H54 (cell line): ENCODE measurements at regions not wholly inside any gene's neighbourhood (a gene's known extent, or its start where the extent isn't known, plus 50 kb on each side); places are given as distances from the start of the nearest gene placed in this dataset.
"Not testable (repeated sequence)": the region's sequence is repeated elsewhere in the genome, so short reads cannot be mapped to it uniquely, and the experiment has no call there.

ENCODE experiments used
- DNase-seq: peaks from one replicate; pipeline ENCODE4 v3.0.0; 2011; ENCODE audit warnings: low spot score, mixed read lengths; ENCODE audit not compliant: insufficient read length
- FAIRE-seq: peaks from 3 replicates; lab custom pipeline; 2011; peaks lifted over from hg19 to GRCh38; lab: Jason Lieb, UNC
- POLR2A ChIP-seq: IDR thresholded peaks from 2 replicates; pipeline ENCODE4 v1.6.1; 2011; ENCODE audit warnings: low read depth, mild to moderate bottlenecking, low read length

- DNase-seq (no peak), FAIRE-seq (peak; percentile 58)
- TF ChIP-seq POLR2A: no peak
These were observed 112.6 kb downstream of the LIG4 start for GRCh38 chr13:108102771-108103170.

- FAIRE-seq (peak; percentile 83), DNase-seq (no peak)
- no peak for TF ChIP-seq POLR2A
These were observed 118.9 kb downstream of the LIG4 start for GRCh38 chr13:108096301-108096915.

- TF ChIP-seq POLR2A: no peak
- no peak for DNase-seq
- no peak for FAIRE-seq
These were observed 120.3 kb downstream of the LIG4 start for GRCh38 chr13:108095036-108095435.

- no peak for TF ChIP-seq POLR2A
- FAIRE-seq (peak; percentile 15), DNase-seq (no peak)
These were observed 121.7 kb downstream of the LIG4 start for GRCh38 chr13:108093616-108094015.

- TF ChIP-seq POLR2A: no peak
- DNase-seq (no peak), FAIRE-seq (no peak)
These were observed 127.5 kb downstream of the LIG4 start for GRCh38 chr13:108087810-108088209.

- FAIRE-seq: peak; percentile 81
- TF ChIP-seq POLR2A: no peak
- no peak for DNase-seq
These were observed 128.7 kb downstream of the LIG4 start for GRCh38 chr13:108086678-108087077.

GRCh38 chr13:108084840-108085239, 130.5 kb downstream of the LIG4 start:
- DNase-seq (no peak), FAIRE-seq (no peak)
- no peak for TF ChIP-seq POLR2A

- DNase-seq: no peak
- no peak for TF ChIP-seq POLR2A
- no peak for FAIRE-seq
These were observed 132.3 kb downstream of the LIG4 start for GRCh38 chr13:108083056-108083455.

GRCh38 chr13:108082481-108082880, 132.9 kb downstream of the LIG4 start:
- no peak for TF ChIP-seq POLR2A
- no peak for DNase-seq
- FAIRE-seq: no peak

- TF ChIP-seq POLR2A: no peak
- FAIRE-seq: no peak
- no peak for DNase-seq
These were observed 138.1 kb downstream of the LIG4 start for GRCh38 chr13:108077284-108077683.

- not testable (repeated sequence) for DNase-seq
- FAIRE-seq: peak; percentile 66
These were observed 140.9 kb downstream of the LIG4 start for GRCh38 chr13:108074429-108074828.

- DNase-seq: no peak
- no peak for FAIRE-seq
- TF ChIP-seq POLR2A: no peak
These were observed 144.4 kb downstream of the LIG4 start for GRCh38 chr13:108070925-108071324.

GRCh38 chr13:108070491-108070890, 144.8 kb downstream of the LIG4 start:
- FAIRE-seq (no peak), DNase-seq (no peak)
- no peak for TF ChIP-seq POLR2A

- FAIRE-seq (no peak), DNase-seq (no peak)
- no peak for TF ChIP-seq POLR2A
These were observed 145.7 kb downstream of the LIG4 start for GRCh38 chr13:108069521-108070210.

GRCh38 chr13:108064372-108064771, 151.0 kb downstream of the LIG4 start:
- FAIRE-seq: not testable (repeated sequence)

More at GRCh38 chr13:108064372-108064771, 151.0 kb downstream of the LIG4 start:
- DNase-seq: not testable (repeated sequence)
